HG02840 (cell line): ENCODE measurements at regions not wholly inside any gene's neighbourhood (a gene's known extent, or its start where the extent isn't known, plus 50 kb on each side); places are given as distances from the start of the nearest gene placed in this dataset.
"Not testable (repeated sequence)": the region's sequence is repeated elsewhere in the genome, so short reads cannot be mapped to it uniquely, and the experiment has no call there.

Experiments used
- ATAC-seq: cut with Tn5 transposase; IDR thresholded peaks from one replicate; pipeline ENCODE4 v1.9.1; 2021; ENCODE audit warnings: mild to moderate bottlenecking, moderate library complexity, moderate number of reproducible peaks; ENCODE audit not compliant: unreplicated experiment, low FRiP score

GRCh38 chr9:102518324-102518723, 476.8 kb upstream of the CYLC2 start:
- ATAC-seq, result no peak

GRCh38 chr9:102514541-102514940, 480.6 kb upstream of the CYLC2 start:
- no peak for ATAC-seq

GRCh38 chr9:102507044-102507687, 488.0 kb upstream of the CYLC2 start:
- ATAC-seq, result no peak

- ATAC-seq, result no peak
Measured at GRCh38 chr9:102506406-102506805, 488.7 kb upstream of the CYLC2 start.

- no peak for ATAC-seq
Measured at GRCh38 chr9:102499468-102499867, 495.7 kb upstream of the CYLC2 start.

GRCh38 chr9:102497709-102498108, 497.4 kb upstream of the CYLC2 start:
- ATAC-seq, result no peak

- ATAC-seq, result not testable (repeated sequence)
Measured at GRCh38 chr9:102486976-102487375, 508.2 kb upstream of the CYLC2 start.

GRCh38 chr9:102483651-102484050, 511.5 kb upstream of the CYLC2 start:
- no peak for ATAC-seq

GRCh38 chr9:102482776-102483175, 512.4 kb upstream of the CYLC2 start:
- ATAC-seq, result no peak

- ATAC-seq, result no peak
Measured at GRCh38 chr9:102479191-102479590, 515.9 kb upstream of the CYLC2 start.

- no peak for ATAC-seq
Measured at GRCh38 chr9:102474357-102474756, 520.8 kb upstream of the CYLC2 start.

GRCh38 chr9:102469430-102469829, 525.7 kb upstream of the CYLC2 start:
- not testable (repeated sequence) for ATAC-seq

- ATAC-seq, result no peak
Measured at GRCh38 chr9:102461156-102461819, 533.8 kb upstream of the CYLC2 start.

- ATAC-seq, result no peak
Measured at GRCh38 chr9:102459828-102460227, 535.3 kb upstream of the CYLC2 start.

GRCh38 chr9:102456562-102456961, 538.6 kb upstream of the CYLC2 start:
- no peak for ATAC-seq

GRCh38 chr9:102445906-102446305, 549.2 kb upstream of the CYLC2 start:
- no peak for ATAC-seq

GRCh38 chr9:102445181-102445747, 549.9 kb upstream of the CYLC2 start:
- no peak for ATAC-seq

GRCh38 chr9:102439583-102439982, 555.5 kb upstream of the CYLC2 start:
- ATAC-seq, result no peak

GRCh38 chr9:102436599-102436998, 558.5 kb upstream of the CYLC2 start:
- not testable (repeated sequence) for ATAC-seq

GRCh38 chr9:102435427-102435826, 559.7 kb upstream of the CYLC2 start:
- no peak for ATAC-seq

GRCh38 chr9:102434545-102434944, 560.6 kb upstream of the CYLC2 start:
- ATAC-seq, result no peak

- ATAC-seq, result no peak
Measured at GRCh38 chr9:102428305-102428704, 566.8 kb upstream of the CYLC2 start.
